ENCODE measurements at regions not wholly inside any gene's neighbourhood (a gene's known extent, or its start where the extent isn't known, plus 50 kb on each side); places are given as distances from the start of the nearest gene placed in this dataset.

- H3K9me3 Mint-ChIP-seq (ENCODE audit: low read depth) = no peaks in the 10 kb centered on the region
- peaks cover 44% of the 10 kb centered on the region for H3K4me1 Mint-ChIP-seq (ENCODE audit: low read depth)
- peak; percentile 88 for TF ChIP-seq CTCF (IDR thresholded peaks at IDR 0.05)
- peaks cover 5% of the 10 kb centered on the region for H3K27me3 Mint-ChIP-seq (ENCODE audit: low read depth)
- no peak overlapping the region for H3K4me3 Mint-ChIP-seq (ENCODE audit: unreplicated experiment)
- no peak overlapping the region for H3K27ac Mint-ChIP-seq (ENCODE audit: unreplicated experiment)
- no peak for DNase-seq (ENCODE audit: low spot score)
- no peaks in the 10 kb centered on the region for H3K36me3 Mint-ChIP-seq (ENCODE audit: low read depth)
Measured at GRCh38 chr4:129344058-129344457, 248.1 kb downstream of the C4orf33 start.

- Mint-ChIP-seq H3K9me3 (ENCODE audit: low read depth) (no peaks in the 10 kb centered on the region), H3K27me3 (ENCODE audit: low read depth) (peaks cover 10% of the 10 kb centered on the region), H3K4me1 (ENCODE audit: low read depth) (peaks cover 32% of the 10 kb centered on the region), H3K36me3 (ENCODE audit: low read depth) (no peaks in the 10 kb centered on the region), H3K4me3 (ENCODE audit: unreplicated experiment) (no peak overlapping the region), H3K27ac (ENCODE audit: unreplicated experiment) (no peak overlapping the region)
- TF ChIP-seq CTCF (IDR thresholded peaks at IDR 0.05) = no peak
- no peak for DNase-seq (ENCODE audit: low spot score)
Measured at GRCh38 chr4:129345609-129346008, 249.7 kb downstream of the C4orf33 start.

GRCh38 chr4:129346036-129346435 is 250.1 kb downstream of the C4orf33 start:
- TF ChIP-seq CTCF (IDR thresholded peaks at IDR 0.05) = no peak
- H3K4me1 Mint-ChIP-seq (ENCODE audit: low read depth) = peaks cover 32% of the 10 kb centered on the region
- no peak overlapping the region for H3K4me3 Mint-ChIP-seq (ENCODE audit: unreplicated experiment)
- no peaks in the 10 kb centered on the region for H3K36me3 Mint-ChIP-seq (ENCODE audit: low read depth)
- peaks cover 10% of the 10 kb centered on the region for H3K27me3 Mint-ChIP-seq (ENCODE audit: low read depth)
- no peaks in the 10 kb centered on the region for H3K9me3 Mint-ChIP-seq (ENCODE audit: low read depth)
- DNase-seq (ENCODE audit: low spot score) = no peak
- H3K27ac Mint-ChIP-seq (ENCODE audit: unreplicated experiment) = no peak overlapping the region

- H3K36me3 Mint-ChIP-seq (ENCODE audit: low read depth) = no peaks in the 10 kb centered on the region
- no peak overlapping the region for H3K27ac Mint-ChIP-seq (ENCODE audit: unreplicated experiment)
- no peak for DNase-seq (ENCODE audit: low spot score)
- no peak for TF ChIP-seq CTCF (IDR thresholded peaks at IDR 0.05)
- no peaks in the 10 kb centered on the region for H3K9me3 Mint-ChIP-seq (ENCODE audit: low read depth)
- H3K4me3 Mint-ChIP-seq (ENCODE audit: unreplicated experiment) = no peak overlapping the region
- H3K27me3 Mint-ChIP-seq (ENCODE audit: low read depth) = peaks cover 10% of the 10 kb centered on the region
- H3K4me1 Mint-ChIP-seq (ENCODE audit: low read depth) = peaks cover 29% of the 10 kb centered on the region
Measured at GRCh38 chr4:129346734-129347133, 250.8 kb downstream of the C4orf33 start.

GRCh38 chr4:129350834-129351721 is 255.1 kb downstream of the C4orf33 start:
- Mint-ChIP-seq H3K9me3 (ENCODE audit: low read depth) (no peaks in the 10 kb centered on the region), H3K36me3 (ENCODE audit: low read depth) (no peaks in the 10 kb centered on the region), H3K27me3 (ENCODE audit: low read depth) (peaks cover 10% of the 10 kb centered on the region), H3K4me1 (ENCODE audit: low read depth) (peaks cover 27% of the 10 kb centered on the region), H3K4me3 (ENCODE audit: unreplicated experiment) (no peak overlapping the region), H3K27ac (ENCODE audit: unreplicated experiment) (no peak overlapping the region)
- TF ChIP-seq CTCF (IDR thresholded peaks at IDR 0.05) = no peak
- no peak for DNase-seq (ENCODE audit: low spot score)

Measured in chondrocyte (in vitro differentiated cells).